ENCODE measurements at regions not wholly inside any gene's neighbourhood (a gene's known extent, or its start where the extent isn't known, plus 50 kb on each side); places are given as distances from the start of the nearest gene placed in this dataset.
A peak's percentile ranks its signal among the peaks of the same experiment; 100 is the strongest.
"Not testable (repeated sequence)": the region's sequence is repeated elsewhere in the genome, so short reads cannot be mapped to it uniquely, and the experiment has no call there.

GRCh38 chr13:49859560-49859959, 67.1 kb upstream of the KPNA3 start:
- peak; percentile 96 for DNase-seq (ENCODE audit: low read depth)

GRCh38 chr13:49858178-49858856, 65.8 kb upstream of the KPNA3 start:
- DNase-seq (ENCODE audit: low read depth) = peak; percentile 91

- DNase-seq (ENCODE audit: low read depth) = no peak
These were observed 63.4 kb upstream of the KPNA3 start for GRCh38 chr13:49855930-49856329.

GRCh38 chr13:49853535-49853934, 61.1 kb upstream of the KPNA3 start:
- no peak for DNase-seq (ENCODE audit: low read depth)

GRCh38 chr13:49852460-49852859, 60.0 kb upstream of the KPNA3 start:
- DNase-seq (ENCODE audit: low read depth) = not testable (repeated sequence)

DNA sequence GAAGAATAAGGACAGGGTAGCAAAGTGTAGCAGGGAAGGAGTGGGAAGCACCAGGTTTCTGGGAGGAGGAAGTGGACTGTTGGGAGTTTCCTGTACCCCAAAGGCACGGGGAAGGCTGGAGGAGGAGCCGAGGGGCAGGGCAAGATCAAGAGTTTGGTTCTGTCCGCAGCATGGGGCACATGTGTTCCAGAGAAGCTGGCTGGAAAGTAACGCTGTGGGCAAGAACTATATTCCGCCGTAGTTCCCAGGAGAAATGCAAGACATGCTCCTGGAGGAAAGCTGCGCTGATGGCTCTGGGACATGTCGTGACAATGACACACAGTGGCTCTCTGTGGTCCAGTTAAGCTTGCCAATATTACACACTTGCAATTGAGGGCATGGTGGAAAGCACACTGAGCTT, 51.7 kb upstream of the KPNA3 start:
- DNase-seq (ENCODE audit: low read depth) = no peak

All from M059J (cell line).